NCI-H1436 (cell line): ENCODE measurements at regions not wholly inside any gene's neighbourhood (a gene's known extent, or its start where the extent isn't known, plus 50 kb on each side); places are given as distances from the start of the nearest gene placed in this dataset.
"Not testable (repeated sequence)": the region's sequence is repeated elsewhere in the genome, so short reads cannot be mapped to it uniquely, and the experiment has no call there.

Experiments used
- DNase-seq: peaks from one replicate; lab custom pipeline; 2025; lab: John Stamatoyannopoulos, UW

DNA sequence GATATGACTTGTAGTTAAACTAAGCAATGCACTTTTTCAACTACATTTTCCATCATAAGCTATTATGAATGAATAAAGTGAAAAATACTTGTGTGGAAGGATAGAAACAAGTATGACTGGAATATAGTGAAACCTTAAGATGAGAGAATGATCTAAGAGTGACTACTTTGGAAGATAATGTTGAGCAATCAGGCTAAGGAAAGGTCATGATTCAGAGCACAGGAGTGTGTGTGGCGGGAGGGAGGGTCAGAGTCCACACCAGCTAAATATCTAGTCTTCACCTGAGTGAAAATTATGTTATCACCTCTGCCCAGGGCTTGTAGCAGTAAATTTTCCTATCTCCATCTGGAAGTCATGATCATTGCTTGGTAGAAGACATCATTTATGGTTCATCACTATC, 833.4 kb upstream of the ATXN8OS start:
- no peak for DNase-seq

DNA sequence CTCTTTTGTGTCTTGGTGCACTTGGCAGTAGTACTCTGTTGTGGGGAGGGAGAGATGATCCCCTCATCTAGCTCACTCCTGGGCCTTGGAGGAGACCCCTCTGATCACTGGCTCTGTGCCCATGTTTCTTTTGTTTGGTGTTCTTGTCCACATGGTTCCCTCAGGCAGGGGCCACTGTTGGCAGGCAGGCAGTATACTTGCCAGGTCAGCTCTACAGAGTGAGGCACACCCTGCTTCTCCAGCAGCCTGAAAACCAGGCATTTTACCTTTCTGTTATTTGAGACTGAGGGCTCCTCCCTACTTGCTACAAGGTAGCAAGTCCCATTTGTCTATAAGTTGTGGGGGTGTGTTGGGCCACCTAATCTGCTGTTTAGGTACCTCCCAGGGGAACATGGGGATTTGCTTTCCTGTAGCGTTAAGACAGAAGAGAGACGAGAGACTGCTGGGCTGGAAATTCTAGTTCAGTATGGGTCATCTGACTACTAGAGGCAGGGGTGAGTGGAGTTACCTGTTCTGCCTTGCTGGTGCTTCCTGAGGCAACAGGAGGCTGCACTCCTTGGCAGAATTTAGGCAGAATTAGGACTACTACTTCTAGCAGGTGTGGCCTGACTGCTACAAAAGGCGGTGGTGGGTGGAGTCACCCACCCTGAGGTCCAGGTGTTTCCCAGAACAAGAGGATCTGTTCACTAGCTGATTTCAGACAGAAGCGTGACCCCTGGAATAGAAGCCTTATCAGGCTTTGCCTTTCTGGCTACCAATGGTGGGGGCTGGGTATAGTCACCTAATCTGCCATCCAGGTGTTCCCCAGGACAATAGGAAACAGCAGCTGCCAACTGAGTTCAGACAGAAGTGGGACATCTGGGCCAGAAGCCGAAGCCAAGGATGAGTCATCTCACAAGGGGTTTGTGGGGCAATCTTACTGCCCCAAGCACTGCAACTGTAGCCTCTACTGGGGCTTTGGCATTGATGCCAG, 843.0 kb upstream of the ATXN8OS start:
- no peak for DNase-seq

DNA sequence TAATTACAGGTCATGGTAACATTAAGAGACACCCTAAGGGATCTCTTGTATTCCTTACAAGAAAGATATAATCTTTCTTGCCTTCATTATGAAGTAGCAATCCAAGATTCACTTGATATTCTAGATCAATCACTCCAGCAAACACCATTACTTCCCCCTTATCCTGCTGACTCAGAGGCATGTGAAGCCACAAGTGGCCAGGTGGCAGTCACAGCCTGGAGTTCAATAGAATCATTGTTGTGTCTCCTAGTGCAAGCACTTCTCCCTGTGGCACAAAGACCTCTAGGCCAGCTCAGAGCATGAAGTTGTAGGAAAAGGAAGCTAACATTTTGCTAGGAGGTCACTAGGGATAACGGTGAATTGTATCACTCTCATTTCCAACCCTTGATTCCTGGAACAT, 864.3 kb upstream of the ATXN8OS start:
- no peak for DNase-seq

DNA sequence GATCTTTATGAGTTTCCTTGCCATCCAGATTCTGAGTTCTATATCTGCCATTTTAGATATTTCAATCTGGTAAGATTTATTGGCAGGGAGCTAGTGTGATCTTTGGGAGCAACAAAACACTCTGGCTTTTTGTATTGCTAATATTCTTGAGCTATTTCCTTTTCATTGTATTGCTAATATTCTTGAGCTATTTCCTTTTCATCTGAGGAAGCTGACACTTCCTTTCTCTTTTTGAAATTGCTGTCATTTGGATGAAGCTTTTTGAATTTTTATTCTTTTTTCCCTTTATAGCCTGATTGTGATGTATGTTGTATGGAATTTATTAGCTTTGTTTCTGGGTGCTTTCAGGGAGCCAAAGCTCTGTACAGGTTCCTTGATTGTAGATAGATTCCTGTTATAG, 873.5 kb upstream of the ATXN8OS start:
- DNase-seq, result no peak

DNA sequence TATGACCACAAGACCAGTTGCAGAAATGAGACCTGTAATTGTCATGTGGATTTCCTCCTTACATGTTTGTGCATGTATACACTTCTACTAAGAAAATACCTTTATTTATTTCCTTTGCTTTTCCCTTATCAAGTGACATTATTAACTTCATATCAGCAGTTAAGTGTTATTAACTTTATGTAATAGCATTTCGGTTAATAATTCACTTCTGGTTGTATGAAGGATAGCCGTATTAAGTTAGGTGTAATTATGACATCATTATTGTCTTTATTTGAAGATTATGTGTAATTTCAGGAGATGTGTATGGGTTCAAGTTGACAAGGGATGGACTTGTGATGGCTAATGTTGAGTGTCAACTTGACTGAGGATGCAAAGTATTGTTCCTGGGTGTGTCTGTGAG, 881.2 kb upstream of the ATXN8OS start:
- no peak for DNase-seq

DNA sequence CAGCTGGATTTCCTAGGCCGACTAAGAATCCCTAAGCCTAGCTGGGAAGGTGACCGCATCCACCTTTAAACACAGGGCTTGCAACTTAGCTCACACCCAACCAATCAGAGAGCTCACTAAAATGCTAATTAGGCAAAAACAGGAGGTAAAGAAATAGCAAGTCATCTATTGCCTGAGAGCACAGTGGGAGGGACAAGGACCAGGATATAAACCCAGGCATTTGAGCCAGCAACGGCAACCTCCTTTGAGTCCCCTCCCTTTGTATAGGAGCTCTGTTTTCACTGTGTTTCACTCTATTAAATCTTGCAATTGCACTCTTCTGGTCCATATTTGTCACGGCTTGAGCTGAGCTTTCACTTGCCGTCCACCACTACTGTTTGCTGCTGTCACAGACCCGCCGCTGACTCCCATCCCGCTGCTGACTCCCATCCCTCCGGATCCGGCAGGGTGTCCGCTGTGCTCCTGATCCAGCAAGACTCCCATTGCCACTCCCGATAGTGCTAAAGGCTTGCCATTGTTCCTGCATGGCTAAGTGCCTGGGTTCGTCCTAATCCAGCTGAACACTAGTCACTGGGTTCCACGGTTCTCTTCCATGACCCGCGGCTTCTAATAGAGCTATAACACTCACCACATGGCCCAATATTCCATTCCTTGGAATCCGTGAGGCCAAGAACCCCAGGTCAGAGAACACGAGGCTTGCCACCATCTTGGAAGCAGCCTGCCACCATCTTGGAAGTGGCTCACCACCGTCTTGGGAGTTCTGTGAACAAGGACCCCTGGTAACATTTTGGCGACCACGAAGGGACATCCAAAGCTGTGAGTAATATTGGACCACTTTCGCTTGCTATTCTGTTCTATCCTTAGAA, 885.8 kb upstream of the ATXN8OS start:
- DNase-seq, result not testable (repeated sequence)

DNA sequence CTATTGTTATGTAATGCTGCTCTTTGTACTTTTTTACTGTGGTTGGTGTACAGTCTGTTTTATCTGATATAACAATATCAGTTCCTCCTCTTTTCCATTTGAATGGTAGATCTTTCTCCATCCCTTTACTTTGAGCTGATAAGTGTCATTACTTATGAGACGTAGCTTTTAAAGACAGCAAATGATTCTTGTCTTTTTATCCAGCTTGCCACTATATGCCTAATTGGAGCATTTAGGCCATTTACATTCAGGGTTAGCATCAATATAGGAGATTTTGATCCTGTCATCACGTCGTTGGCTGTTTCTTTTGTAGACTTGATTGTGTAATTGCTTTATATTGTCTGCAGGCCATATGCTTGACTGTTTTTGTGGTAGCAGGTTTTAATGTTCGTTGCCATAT, 894.2 kb upstream of the ATXN8OS start:
- peak; percentile 13 for DNase-seq

DNA sequence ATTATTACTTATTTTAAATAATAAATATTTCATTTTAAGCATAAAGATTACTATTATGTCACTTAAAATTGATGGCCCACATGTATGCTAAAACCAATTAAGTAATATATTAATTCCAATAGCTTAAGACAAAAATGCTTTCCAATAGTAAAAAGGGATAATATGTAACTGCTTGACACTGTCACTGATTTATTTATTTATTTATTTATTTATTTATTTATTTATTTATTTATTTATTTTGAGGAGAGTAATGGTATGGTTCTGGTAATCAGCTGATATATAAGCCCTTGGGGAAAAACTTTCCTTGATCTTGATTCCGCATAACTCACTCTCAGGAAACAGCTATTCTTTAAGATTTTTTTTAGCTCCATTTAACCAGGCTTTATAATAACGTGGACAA, 903.0 kb upstream of the ATXN8OS start:
- DNase-seq, result no peak

DNA sequence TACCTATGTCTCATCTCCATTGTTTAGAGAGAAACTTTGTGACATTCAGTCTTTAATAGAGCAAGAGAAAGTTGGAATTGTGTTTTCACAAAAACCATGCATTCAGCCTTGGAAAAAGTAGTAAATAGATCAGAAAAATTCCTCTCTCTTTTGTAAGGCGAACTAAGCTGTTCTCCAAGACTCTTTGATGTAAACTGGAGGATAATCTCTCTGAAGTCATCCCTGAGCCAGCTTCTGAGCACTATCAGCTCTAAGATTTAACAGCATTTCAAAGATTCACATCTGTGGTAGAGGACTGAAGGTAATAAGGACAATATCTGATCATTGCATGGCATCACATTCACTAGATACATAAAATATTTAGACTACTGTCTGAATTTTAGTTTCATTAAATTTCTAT, 904.6 kb upstream of the ATXN8OS start:
- DNase-seq, result no peak

DNA sequence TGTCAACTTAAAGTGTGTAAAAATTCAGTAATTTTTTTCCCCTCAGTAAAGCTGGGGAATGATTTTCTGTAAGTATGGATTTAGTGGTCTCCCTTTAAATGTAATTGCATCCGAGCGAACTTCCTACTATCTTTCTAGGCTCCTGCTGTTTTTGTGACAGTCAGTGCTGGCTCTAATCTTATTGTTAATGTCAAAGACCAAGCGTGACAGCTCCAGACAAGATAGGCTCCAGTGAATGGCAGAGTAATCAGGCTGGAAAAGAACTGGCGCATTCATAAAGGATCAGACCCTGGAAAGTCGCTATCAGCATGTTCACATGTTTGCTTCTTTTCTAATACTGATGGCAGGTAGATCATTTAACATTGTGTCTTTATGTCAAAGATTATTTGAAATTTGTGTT, 908.0 kb upstream of the ATXN8OS start:
- no peak for DNase-seq

DNA sequence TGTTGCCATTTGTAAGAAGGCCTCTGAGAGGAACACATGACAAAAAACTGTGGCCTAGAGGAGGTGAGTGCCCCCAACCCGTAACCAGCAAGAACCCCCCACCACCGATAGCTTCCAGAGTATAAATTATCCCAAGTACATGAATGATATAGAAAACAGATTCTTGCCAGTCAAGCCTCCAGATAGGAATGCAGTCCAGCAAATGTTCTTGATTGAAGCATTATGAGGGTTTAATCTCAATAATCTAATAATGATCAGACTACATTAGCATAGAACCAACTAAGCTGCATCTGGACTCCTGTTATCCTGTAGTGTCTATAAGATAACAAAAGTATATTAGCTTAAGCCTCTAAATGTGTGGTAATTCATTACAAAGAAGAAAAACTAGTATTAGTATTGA, 908.9 kb upstream of the ATXN8OS start:
- DNase-seq, result no peak

DNA sequence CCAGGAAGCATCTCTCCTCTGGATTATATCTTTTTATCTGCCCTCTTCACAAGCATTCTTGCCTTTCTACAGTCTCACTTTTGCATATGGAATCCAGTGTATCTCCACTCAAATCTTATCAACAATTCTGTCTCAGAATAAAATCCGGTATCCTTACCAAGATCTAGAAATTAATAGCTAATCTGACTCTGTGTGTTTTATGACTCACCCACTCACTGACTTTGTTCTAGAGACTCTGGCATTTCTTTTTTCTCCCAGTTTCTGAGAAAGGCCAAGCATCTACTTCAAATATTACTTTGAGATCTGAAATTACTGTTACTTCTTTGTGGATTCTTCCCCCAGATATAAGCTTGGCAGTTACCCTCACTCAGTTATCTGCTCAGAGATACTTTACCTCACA, 913.5 kb upstream of the ATXN8OS start:
- DNase-seq, result no peak

DNA sequence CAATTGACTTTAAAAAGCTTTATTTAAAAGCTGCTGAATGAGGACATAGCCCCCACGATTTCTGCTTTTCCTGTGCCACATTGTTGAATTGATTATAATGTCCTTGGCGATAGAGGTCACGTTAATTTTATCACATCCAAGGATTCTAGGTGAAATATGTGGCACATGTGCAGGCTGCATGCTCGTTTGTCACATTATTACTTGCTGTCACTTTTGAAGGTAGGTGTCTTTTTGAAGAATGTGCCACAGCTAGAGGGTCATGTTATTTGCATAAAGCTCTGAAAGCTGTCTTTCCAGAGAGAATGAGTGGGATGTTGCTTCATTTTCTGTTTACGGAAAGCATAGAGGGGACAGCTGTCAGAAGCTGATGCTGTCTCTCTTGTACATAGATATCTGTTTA, 927.6 kb upstream of the ATXN8OS start:
- no peak for DNase-seq

DNA sequence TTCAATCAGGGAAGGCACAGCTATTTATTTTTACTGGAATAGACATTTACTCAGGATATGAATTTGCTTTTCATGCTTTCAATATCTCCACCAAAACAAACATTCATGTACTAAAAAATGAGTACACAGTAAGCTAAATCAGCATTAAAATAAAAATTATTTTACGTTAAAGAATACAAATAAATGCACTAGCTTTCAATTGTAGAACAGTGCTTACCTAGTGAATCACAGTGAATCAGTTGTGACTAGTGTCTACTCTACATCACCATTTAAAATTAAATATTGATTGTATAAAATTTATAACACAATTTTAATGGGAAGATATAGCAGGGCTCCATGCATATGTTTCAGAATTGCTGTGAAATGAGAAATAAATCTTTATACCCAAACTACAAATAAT, 929.6 kb upstream of the ATXN8OS start:
- no peak for DNase-seq

DNA sequence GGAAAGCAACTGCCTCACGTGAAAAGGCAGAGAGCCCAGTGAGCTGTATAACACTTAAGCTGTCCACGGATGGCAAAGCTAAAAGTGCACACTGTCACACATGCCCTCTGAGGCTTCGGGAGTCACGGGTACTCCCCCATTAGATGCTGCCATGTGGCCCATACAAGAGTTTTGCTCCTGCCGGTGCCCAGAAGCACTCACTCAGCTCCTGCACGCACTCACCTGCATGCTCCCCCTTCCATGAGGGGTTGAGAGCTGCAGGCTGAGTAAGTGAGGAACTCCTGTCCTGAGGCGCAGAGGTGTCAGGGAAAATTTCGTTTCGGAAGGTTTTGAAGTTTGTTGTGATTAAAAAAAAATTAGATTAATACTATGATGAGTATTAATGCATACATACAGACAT, 939.2 kb upstream of the ATXN8OS start:
- DNase-seq, result no peak

DNA sequence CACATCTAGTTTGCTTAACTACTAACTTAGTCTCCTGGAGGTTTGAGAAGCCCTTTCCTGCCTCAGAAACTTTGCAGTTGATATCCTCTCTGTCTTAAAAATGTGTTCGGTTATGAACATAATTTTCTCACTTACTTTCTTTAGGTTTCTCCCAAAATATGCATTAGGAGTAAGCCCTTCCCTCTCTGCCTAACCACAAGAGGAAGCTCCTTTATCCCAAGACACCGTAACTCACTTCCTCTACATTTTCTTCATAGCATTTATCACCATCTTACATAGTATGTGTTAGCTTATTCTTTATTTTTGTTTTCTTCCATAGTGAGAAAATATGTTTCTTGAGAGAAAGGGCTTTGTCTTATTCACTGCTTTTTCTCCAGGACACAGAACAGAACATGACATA, 952.5 kb upstream of the ATXN8OS start:
- DNase-seq, result no peak

DNA sequence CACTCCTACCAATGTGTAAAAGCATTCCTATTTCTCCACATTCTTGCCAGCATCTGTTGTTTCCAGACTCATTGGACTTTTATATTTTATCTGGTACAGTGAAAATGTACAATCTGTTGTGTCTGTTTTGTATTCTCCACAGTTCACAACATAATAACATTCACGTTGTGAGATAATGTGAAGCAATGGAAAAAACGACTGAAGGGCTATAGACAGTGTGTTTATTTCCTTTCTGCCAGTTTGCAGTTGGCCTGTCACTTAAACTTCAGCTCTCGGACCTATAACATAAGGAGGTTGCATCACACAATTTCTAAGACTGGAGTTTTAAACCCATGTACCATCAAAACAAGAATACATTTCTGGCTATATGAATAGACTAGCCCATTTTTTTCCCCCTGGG, 965.5 kb upstream of the ATXN8OS start:
- no peak for DNase-seq

DNA sequence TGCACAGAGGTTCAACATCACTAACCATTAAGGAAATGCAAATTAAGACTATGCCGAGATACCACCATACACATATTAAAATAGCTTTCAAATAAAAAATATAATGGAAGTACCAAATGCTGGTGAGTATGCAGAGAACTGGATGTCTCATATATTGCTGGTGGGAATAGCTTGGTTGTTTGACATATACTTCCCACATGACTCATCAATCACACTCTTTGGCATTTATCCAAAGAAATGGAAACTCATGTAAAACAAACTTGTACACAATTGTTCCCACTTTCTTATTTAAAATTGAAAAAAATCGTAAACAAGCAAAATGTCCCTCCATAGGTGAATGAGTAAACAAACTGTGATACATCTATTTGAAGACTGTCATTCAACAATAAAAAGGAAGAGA, 982.6 kb upstream of the ATXN8OS start:
- no peak for DNase-seq

DNA sequence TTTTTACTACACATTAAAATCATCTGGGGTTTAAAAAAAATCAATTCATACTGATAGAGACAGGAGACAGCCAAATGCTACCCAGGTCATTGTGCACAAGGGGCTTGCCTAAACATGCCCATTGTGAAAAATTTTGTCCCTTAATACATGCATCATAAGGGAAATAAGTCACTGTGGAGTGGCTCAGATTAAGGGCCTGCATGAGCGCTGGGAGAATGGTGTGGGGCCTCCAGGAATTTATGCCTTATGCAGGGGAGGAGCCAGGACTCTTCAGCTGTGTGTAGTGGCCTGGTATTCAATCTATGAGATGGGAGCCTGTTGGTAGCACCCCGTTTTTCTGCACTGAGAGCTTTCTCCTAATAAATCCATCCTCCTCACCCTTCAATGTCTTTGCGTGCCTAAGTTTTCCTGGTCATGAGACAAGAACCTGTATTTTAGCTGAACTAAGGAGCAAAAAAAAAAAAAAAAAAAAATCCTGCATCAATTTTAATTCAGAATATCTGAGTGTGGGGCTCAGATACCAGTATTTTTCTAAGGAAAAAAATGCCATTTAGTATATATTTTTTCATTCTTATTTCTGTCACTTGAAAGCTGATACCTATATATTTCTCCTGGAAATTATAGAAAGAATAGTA, 997.6 kb upstream of the ATXN8OS start:
- DNase-seq, result no peak

DNA sequence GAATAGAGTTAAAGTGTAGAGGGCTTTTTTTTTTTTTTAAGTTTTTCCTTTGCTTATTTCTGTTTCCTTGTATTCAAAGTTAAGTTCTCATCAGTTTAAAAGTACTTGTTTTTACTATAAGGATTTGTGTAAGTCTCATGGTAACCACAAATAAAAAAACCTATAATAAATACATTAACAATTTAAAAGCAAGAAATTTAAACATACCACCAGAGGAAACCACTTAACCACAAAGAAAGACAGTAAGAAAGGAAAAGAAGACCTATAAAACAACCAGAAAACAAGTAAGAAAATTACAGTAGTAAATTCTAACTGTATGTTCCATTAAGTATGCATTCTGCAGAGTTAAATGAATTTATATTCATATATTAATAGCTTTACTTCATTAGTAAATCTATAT, 999.1 kb upstream of the ATXN8OS start:
- no peak for DNase-seq

DNA sequence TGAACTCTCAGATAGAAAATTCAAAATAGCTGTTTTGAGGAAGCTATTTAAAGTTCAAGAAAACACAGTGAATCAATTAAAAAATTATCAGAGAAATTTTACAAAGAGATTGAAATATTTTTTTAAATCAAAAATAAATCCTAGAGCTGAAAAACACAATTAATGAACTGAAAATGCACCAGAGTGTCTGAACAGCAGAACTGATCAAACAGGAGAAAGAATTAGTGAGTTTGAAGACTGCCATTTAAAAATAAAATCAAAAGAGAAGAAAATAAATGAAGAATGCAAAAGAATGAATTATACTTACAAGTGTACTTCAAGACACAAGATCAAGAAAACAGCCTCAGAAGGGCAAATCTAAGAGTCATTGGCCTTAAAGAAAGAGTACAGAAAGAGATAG, 1000.2 kb upstream of the ATXN8OS start:
- no peak for DNase-seq

DNA sequence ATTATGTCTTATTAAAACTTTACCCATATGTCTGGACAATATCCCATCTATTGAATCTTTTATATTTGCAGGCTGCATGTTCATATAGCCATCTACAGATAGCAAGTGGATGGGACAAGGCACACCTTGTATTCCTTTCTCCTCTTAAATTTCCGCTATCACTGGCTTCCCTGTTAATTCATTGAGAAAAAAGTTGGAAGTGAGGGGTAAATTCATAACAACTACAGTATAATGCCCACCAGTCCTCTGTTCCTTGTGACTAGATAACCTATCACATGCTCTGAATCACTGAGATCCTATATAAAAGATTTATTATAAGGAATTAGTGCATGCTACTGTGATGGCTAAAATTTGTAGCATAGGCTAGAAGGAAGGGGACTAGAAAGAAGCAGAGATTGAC, 1005.8 kb upstream of the ATXN8OS start:
- no peak for DNase-seq

DNA sequence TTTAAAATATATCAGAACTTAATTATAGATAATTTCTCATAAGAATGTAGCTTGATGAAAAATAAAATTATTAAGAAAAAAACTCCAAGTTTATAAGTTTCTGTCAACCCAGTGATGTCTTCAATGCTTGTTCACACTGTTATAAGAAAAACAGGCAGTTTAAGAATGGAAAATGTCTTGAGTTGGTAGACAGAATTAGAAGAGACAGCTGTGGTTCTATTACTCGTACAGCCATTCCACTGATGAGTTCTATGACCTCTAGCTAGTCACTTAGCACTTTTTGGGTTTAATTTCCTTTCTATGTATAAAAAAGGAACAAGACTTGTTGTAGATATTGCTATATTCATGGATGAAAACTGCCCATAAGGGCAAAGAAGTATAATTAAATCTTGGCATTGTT, 1013.1 kb upstream of the ATXN8OS start:
- DNase-seq, result no peak
